ENCODE measurements at regions not wholly inside any gene's neighbourhood (a gene's known extent, or its start where the extent isn't known, plus 50 kb on each side); places are given as distances from the start of the nearest gene placed in this dataset.

GRCh38 chr3:177287231-177287630 lies 89.9 kb upstream of the TBL1XR1 start:
- Mint-ChIP-seq H3K27ac (no peak overlapping the region), H3K27me3 (no peaks in the 10 kb centered on the region), H3K4me3 (no peak overlapping the region), H3K4me1 (peaks cover 14% of the 10 kb centered on the region), H3K9me3 (no peaks in the 10 kb centered on the region), H3K36me3 (no peaks in the 10 kb centered on the region)

- Mint-ChIP-seq H3K27me3 (no peaks in the 10 kb centered on the region), H3K27ac (no peak overlapping the region), H3K4me1 (no peaks in the 10 kb centered on the region), H3K36me3 (no peaks in the 10 kb centered on the region), H3K9me3 (no peaks in the 10 kb centered on the region), H3K4me3 (no peak overlapping the region)
These were observed 93.4 kb upstream of the TBL1XR1 start for GRCh38 chr3:177290633-177291032.

- H3K27ac Mint-ChIP-seq: no peak overlapping the region
- no peaks in the 10 kb centered on the region for H3K9me3 Mint-ChIP-seq
- H3K36me3 Mint-ChIP-seq: no peaks in the 10 kb centered on the region
- H3K4me1 Mint-ChIP-seq: no peaks in the 10 kb centered on the region
- no peak overlapping the region for H3K4me3 Mint-ChIP-seq
- no peaks in the 10 kb centered on the region for H3K27me3 Mint-ChIP-seq
These were observed 96.9 kb upstream of the TBL1XR1 start for GRCh38 chr3:177294221-177294620.

DNA sequence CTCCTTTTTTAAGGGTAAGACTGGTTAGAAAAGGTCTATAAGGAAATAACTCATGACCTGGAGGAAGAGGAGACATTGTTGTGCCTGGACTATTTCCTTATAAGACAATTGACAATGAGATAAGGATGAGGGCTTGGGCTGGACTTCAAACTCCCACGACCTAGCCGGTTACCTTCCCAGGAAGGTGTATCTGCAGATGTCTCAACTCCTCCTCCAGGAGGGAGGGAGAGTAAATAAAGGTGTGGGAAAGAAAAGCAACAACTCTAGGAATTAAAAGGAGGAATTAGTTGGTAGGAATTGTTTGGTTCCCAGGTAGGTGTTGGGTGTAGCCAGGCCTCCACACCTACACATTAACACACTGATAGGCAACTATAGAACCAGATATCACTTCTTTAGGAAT lies 97.8 kb upstream of the TBL1XR1 start:
- Mint-ChIP-seq H3K4me1 (no peaks in the 10 kb centered on the region), H3K9me3 (no peaks in the 10 kb centered on the region), H3K4me3 (no peak overlapping the region), H3K27me3 (no peaks in the 10 kb centered on the region), H3K27ac (no peak overlapping the region), H3K36me3 (no peaks in the 10 kb centered on the region)

DNA sequence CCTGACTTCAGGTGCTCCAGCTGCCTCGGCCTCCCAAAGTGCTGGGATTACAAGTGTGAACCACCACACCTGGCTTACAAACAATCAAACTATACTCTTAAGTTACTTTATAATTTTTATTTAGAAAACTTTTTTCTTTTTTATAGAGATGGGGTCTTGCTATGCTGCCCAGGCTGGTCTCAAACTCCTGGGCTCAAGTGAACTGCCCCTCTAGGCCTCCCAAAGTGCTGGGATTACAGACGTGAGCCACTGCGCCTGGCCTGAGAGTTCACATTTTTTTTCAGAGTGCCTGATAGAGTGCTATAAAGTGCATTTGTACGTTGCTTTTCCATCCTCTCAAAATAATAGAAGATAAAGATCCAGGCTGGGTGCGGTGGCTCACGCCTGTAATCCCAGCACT lies 102.0 kb upstream of the TBL1XR1 start:
- Mint-ChIP-seq H3K27me3 (no peaks in the 10 kb centered on the region), H3K4me1 (no peaks in the 10 kb centered on the region), H3K9me3 (no peaks in the 10 kb centered on the region), H3K27ac (no peak overlapping the region), H3K4me3 (no peak overlapping the region), H3K36me3 (no peaks in the 10 kb centered on the region)

DNA sequence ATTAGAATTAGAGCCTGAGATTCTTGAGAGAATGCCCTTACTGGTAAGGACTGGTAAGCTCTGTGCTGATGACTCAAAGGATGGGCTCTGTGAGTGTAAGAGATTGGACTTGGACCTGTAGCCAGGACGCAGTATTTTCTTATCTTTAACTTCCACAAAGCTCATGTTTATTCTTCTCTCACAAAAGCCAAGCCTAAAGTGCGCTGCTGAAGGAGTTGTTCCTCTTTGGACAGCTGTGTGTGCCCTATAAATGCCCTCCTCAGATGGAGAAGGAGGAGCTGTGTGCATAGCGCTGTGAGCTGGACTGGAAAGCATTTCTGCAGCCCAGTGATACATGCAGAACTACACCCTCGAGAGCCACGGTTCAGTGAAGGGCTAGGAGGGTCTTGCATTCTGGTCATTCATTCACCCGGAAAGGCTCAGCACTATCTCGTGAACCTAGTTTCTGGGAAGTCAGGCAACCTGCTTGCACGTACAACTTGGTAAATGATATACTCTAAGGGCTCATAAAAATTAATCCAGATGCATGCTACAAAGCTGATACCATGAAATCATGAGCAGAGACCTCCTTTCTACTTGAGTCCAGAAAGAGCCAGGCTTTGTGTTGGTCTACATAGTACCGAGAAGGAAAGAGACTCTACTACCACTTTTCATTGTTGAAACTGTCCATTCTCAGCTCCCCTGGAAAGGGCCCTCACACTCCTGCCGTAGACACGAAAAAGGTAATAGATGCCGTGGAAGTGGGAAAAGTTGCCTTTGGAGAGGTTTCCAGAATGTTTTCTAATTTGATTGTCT lies 103.0 kb upstream of the TBL1XR1 start:
- H3K27ac Mint-ChIP-seq: no peak overlapping the region
- no peaks in the 10 kb centered on the region for H3K27me3 Mint-ChIP-seq
- H3K4me3 Mint-ChIP-seq: no peak overlapping the region
- no peaks in the 10 kb centered on the region for H3K36me3 Mint-ChIP-seq
- H3K9me3 Mint-ChIP-seq: no peaks in the 10 kb centered on the region
- H3K4me1 Mint-ChIP-seq: peaks cover 4% of the 10 kb centered on the region

GRCh38 chr3:177300842-177301241 lies 103.6 kb upstream of the TBL1XR1 start:
- Mint-ChIP-seq H3K27me3 (no peaks in the 10 kb centered on the region), H3K27ac (no peak overlapping the region), H3K9me3 (no peaks in the 10 kb centered on the region), H3K4me1 (peaks cover 6% of the 10 kb centered on the region), H3K36me3 (no peaks in the 10 kb centered on the region), H3K4me3 (no peak overlapping the region)

GRCh38 chr3:177306252-177306651 lies 109.0 kb upstream of the TBL1XR1 start:
- H3K4me3 Mint-ChIP-seq: no peak overlapping the region
- peaks cover 6% of the 10 kb centered on the region for H3K4me1 Mint-ChIP-seq
- H3K9me3 Mint-ChIP-seq: no peaks in the 10 kb centered on the region
- H3K27me3 Mint-ChIP-seq: no peaks in the 10 kb centered on the region
- H3K36me3 Mint-ChIP-seq: no peaks in the 10 kb centered on the region
- no peak overlapping the region for H3K27ac Mint-ChIP-seq

DNA sequence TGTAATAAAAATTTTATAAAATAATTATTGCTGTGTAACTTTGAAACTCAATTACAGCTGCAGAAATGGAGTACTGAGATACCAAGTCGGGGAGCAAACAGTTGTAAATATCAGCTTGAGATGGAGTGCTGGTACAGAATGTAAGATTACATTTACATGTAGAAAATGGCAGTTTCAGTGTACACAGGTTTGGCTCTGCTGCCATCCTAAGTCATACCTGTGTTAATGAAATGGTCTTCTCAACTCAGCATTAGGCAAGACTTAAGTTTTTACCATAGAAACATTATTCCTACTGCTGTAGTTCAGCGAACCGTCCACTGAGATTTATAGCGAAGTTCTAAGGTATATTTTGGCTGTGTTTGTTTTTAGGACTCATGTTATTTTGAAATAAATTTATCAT lies 110.1 kb upstream of the TBL1XR1 start:
- no peaks in the 10 kb centered on the region for H3K27me3 Mint-ChIP-seq

GRCh38 chr3:177307826-177308225 lies 110.5 kb upstream of the TBL1XR1 start:
- Mint-ChIP-seq H3K9me3 (peaks cover 8% of the 10 kb centered on the region), H3K27ac (no peak overlapping the region), H3K36me3 (peaks cover 2% of the 10 kb centered on the region), H3K4me1 (peaks cover 6% of the 10 kb centered on the region), H3K4me3 (no peak overlapping the region), H3K27me3 (no peaks in the 10 kb centered on the region)

More for the DNA sequence above, 110.1 kb upstream of the TBL1XR1 start:
- H3K4me1 Mint-ChIP-seq: peaks cover 6% of the 10 kb centered on the region
- no peak overlapping the region for H3K4me3 Mint-ChIP-seq
- no peak overlapping the region for H3K27ac Mint-ChIP-seq
- H3K36me3 Mint-ChIP-seq: no peaks in the 10 kb centered on the region
- peaks cover 4% of the 10 kb centered on the region for H3K9me3 Mint-ChIP-seq

DNA sequence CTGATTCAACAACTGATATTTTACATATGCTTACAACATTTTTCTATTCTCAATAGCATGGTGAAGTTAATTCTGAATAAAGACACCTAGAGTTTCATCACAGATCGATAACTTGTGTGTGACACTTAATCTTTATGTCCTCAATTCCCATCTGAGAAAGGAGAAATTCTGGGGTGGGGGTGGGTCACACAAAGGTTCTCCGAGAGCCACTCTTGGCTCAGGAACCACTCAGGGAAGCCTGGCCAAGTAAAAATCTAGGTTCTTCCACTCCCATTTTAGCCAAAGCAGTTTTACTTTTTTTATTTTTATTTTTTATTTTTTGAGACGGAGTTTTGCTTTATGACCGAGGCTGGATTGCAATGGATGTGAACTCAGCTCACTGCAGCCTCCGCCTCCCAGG lies 111.0 kb upstream of the TBL1XR1 start:
- Mint-ChIP-seq H3K4me1 (peaks cover 6% of the 10 kb centered on the region), H3K9me3 (peaks cover 8% of the 10 kb centered on the region), H3K27ac (no peak overlapping the region), H3K4me3 (no peak overlapping the region), H3K27me3 (no peaks in the 10 kb centered on the region), H3K36me3 (peaks cover 2% of the 10 kb centered on the region)

DNA sequence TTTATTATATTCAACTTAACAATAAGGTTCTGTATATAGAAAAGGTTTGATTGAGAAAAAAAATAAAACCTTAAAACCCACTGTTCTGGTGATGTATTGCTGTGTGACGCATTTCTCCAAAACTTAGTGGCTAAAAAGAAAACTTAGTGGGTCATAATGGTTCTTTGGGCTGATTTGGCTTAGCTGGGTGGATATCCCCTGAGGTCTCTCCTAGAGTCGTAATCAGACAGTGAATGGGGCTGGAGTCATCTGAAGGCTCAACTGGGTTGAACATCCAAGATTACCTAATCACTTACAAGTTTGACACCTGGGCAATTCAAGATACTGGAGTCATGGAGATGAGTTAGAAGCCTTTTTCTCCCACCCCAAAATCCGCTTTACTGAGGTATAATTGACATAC lies 111.6 kb upstream of the TBL1XR1 start:
- peaks cover 8% of the 10 kb centered on the region for H3K9me3 Mint-ChIP-seq

DNA sequence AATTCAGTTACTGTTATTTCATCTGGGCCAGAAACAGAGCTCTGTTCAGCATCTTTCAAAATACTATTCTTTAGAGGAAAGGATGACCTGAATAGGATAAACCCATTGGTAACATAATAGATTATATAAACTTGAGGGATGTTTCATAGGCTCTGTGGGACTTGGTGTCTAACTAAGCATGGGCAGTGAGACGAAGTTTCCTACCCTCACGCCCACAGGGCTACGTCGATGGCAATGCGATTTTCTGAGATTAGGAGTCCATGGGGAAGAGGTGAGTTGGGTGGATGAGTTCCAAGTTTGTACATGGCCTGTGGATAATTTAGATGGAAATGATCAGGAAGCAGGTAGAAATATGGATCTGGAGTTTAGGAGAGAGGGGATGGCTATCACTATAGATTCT lies 115.2 kb upstream of the TBL1XR1 start:
- Mint-ChIP-seq H3K4me3 (no peak overlapping the region), H3K9me3 (peaks cover 8% of the 10 kb centered on the region), H3K36me3 (peaks cover 2% of the 10 kb centered on the region), H3K27me3 (no peaks in the 10 kb centered on the region), H3K4me1 (peaks cover 8% of the 10 kb centered on the region), H3K27ac (no peak overlapping the region)

More for the DNA sequence above, 111.6 kb upstream of the TBL1XR1 start:
- Mint-ChIP-seq H3K36me3 (peaks cover 2% of the 10 kb centered on the region), H3K27me3 (no peaks in the 10 kb centered on the region), H3K4me1 (peaks cover 6% of the 10 kb centered on the region), H3K4me3 (no peak overlapping the region), H3K27ac (no peak overlapping the region)

GRCh38 chr3:177314897-177315296 lies 117.6 kb upstream of the TBL1XR1 start:
- peaks cover 6% of the 10 kb centered on the region for H3K36me3 Mint-ChIP-seq
- no peak overlapping the region for H3K4me3 Mint-ChIP-seq
- H3K27ac Mint-ChIP-seq: no peak overlapping the region
- peaks cover 23% of the 10 kb centered on the region for H3K4me1 Mint-ChIP-seq
- peaks cover 8% of the 10 kb centered on the region for H3K9me3 Mint-ChIP-seq
- no peaks in the 10 kb centered on the region for H3K27me3 Mint-ChIP-seq

DNA sequence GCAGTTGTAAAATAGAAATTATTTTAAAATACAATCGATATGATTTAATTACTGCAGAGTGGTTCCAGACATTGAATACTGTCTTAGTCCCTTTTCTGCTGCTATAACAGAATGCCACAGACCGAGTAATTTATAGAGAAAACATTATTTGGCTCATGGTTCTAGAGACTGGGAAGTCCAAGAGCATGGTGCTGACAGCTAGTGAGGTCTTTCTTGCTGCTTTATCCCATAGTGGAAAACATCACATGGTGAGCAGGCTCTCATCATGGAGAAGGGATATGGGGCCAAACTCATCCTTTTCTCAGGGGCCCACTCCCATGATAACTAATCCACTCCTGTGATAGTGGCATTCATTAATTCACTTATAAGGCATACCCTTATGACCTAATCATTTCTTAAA lies 120.0 kb upstream of the TBL1XR1 start:
- H3K4me3 Mint-ChIP-seq: no peak overlapping the region
- no peaks in the 10 kb centered on the region for H3K27me3 Mint-ChIP-seq
- H3K9me3 Mint-ChIP-seq: peaks cover 5% of the 10 kb centered on the region
- no peak overlapping the region for H3K27ac Mint-ChIP-seq
- H3K36me3 Mint-ChIP-seq: peaks cover 6% of the 10 kb centered on the region
- H3K4me1 Mint-ChIP-seq: peaks cover 42% of the 10 kb centered on the region

DNA sequence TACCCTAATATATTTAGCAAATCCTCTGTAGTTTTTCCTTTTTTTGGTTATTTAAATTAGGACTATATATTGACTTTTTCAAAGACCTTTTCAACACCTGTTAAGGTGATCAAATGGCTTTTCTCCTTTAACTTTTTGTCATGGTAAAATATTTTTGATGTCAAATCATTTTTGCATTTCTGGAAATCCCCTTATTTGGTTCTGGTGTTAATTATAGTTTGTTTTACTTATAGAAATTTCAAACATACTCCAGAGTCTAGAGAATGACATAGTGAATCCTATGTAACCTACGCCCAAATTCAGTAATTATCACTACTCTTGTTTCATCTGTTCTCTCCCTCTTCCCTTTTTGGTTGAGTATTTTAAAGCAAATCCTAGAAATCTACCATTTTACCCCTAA lies 121.3 kb upstream of the TBL1XR1 start:
- H3K4me3 Mint-ChIP-seq: no peak overlapping the region
- H3K27me3 Mint-ChIP-seq: no peaks in the 10 kb centered on the region
- H3K9me3 Mint-ChIP-seq: no peaks in the 10 kb centered on the region
- H3K27ac Mint-ChIP-seq: no peak overlapping the region
- H3K4me1 Mint-ChIP-seq: peaks cover 45% of the 10 kb centered on the region
- peaks cover 4% of the 10 kb centered on the region for H3K36me3 Mint-ChIP-seq

GRCh38 chr3:177320765-177321247 lies 123.5 kb upstream of the TBL1XR1 start:
- H3K4me3 Mint-ChIP-seq: no peak overlapping the region
- peaks cover 4% of the 10 kb centered on the region for H3K36me3 Mint-ChIP-seq
- peaks cover 38% of the 10 kb centered on the region for H3K4me1 Mint-ChIP-seq
- H3K27me3 Mint-ChIP-seq: no peaks in the 10 kb centered on the region
- no peaks in the 10 kb centered on the region for H3K9me3 Mint-ChIP-seq
- no peak overlapping the region for H3K27ac Mint-ChIP-seq

Measured in activated naive CD4-positive, alpha-beta T cell treated with anti-CD3 and anti-CD28 coated beads, Interleukin-2, amount 50 U/mL, for 24 hours (primary cell).